HEK293 (cell line): ENCODE measurements at regions not wholly inside any gene's neighbourhood (a gene's known extent, or its start where the extent isn't known, plus 50 kb on each side); places are given as distances from the start of the nearest gene placed in this dataset.

Source experiments
- EGR2 ChIP-seq: fragments of 450-650 bp; formaldehyde crosslinking; IDR thresholded peaks from 2 replicates; pipeline ENCODE4 v1.5.1; 2016; ENCODE audit warnings: low read depth, missing biosample characterization, missing genetic modification characterization
- GLI4 ChIP-seq: fragments of 450-650 bp; formaldehyde crosslinking; IDR thresholded peaks from 2 replicates; pipeline ENCODE4 v1.5.1; 2016; ENCODE audit warnings: missing biosample characterization, missing genetic modification characterization
- GLIS2 ChIP-seq: fragments of 450-650 bp; formaldehyde crosslinking; IDR thresholded peaks from 2 replicates; pipeline ENCODE4 v1.5.1; 2016; ENCODE audit warnings: missing biosample characterization, missing genetic modification characterization
- HOXA7 ChIP-seq: sonication (generic); formaldehyde crosslinking; IDR thresholded peaks from 2 replicates; pipeline ENCODE4 v1.8.1; 2022; ENCODE audit warnings: missing genetic modification reagents, borderline replicate concordance
- OSR2 ChIP-seq: fragments of 450-650 bp; formaldehyde crosslinking; IDR thresholded peaks from 2 replicates; pipeline ENCODE4 v1.5.1; 2016; ENCODE audit warnings: missing biosample characterization, missing genetic modification characterization
- PRDM1 ChIP-seq: fragments of 450-650 bp; formaldehyde crosslinking; IDR thresholded peaks from 2 replicates; pipeline ENCODE4; 2016; ENCODE audit warnings: missing biosample characterization, missing genetic modification characterization
- RBAK ChIP-seq: fragments of 450-650 bp; formaldehyde crosslinking; IDR thresholded peaks from 2 replicates; pipeline ENCODE4 v1.5.1; 2016; ENCODE audit warnings: missing biosample characterization, missing genetic modification characterization
- SCRT1 ChIP-seq: fragments of 450-650 bp; formaldehyde crosslinking; IDR thresholded peaks from 2 replicates; pipeline ENCODE4 v1.5.1; 2016; ENCODE audit warnings: missing biosample characterization, missing genetic modification characterization, borderline replicate concordance
- TCF7L2 ChIP-seq: IDR thresholded peaks from 2 replicates; pipeline ENCODE4 v1.6.1; 2011; ENCODE audit warnings: low read depth, mild to moderate bottlenecking, inconsistent platforms, low read length, moderate library complexity, borderline replicate concordance
- ZBTB1 ChIP-seq: fragments of 450-650 bp; formaldehyde crosslinking; IDR thresholded peaks from 2 replicates; pipeline ENCODE4 v1.5.1; 2016; ENCODE audit warnings: missing biosample characterization, missing genetic modification characterization
- ZBTB11 ChIP-seq: fragments of 450-650 bp; formaldehyde crosslinking; conservative IDR thresholded peaks from 2 replicates; pipeline ENCODE4 v1.5.1; 2016; ENCODE audit warnings: low read depth, missing biosample characterization, missing genetic modification characterization
- ZBTB21 ChIP-seq: fragments of 450-650 bp; formaldehyde crosslinking; IDR thresholded peaks from 2 replicates; pipeline ENCODE4 v1.5.1; 2017; ENCODE audit warnings: missing biosample characterization, missing genetic modification characterization
- ZBTB26 ChIP-seq: fragments of 450-650 bp; formaldehyde crosslinking; optimal IDR thresholded peaks from 2 replicates; pipeline ENCODE3; 2016; ENCODE audit warnings: missing biosample characterization, mild to moderate bottlenecking, missing genetic modification characterization
- ZBTB8A ChIP-seq: fragments of 450-650 bp; formaldehyde crosslinking; IDR thresholded peaks from 2 replicates; pipeline ENCODE4 v1.5.1; 2016; ENCODE audit warnings: missing biosample characterization, missing genetic modification characterization
- ZFP3 ChIP-seq: fragments of 450-650 bp; formaldehyde crosslinking; IDR thresholded peaks from 2 replicates; pipeline ENCODE4 v1.5.1; 2016; ENCODE audit warnings: low read depth, missing biosample characterization, missing genetic modification characterization
- ZFP69B ChIP-seq: fragments of 450-650 bp; formaldehyde crosslinking; IDR thresholded peaks from 2 replicates; pipeline ENCODE4 v1.5.1; 2016; ENCODE audit warnings: missing biosample characterization, missing genetic modification characterization
- ZNF112 ChIP-seq: fragments of 450-650 bp; formaldehyde crosslinking; IDR thresholded peaks from 2 replicates; pipeline ENCODE4 v1.5.0; 2017; ENCODE audit warnings: missing biosample characterization, missing genetic modification characterization
- ZNF121 ChIP-seq: fragments of 450-650 bp; formaldehyde crosslinking; IDR thresholded peaks from 2 replicates; pipeline ENCODE4 v1.5.1; 2016; ENCODE audit warnings: missing biosample characterization, missing genetic modification characterization
- ZNF138 ChIP-seq: fragments of 450-650 bp; formaldehyde crosslinking; IDR thresholded peaks from 2 replicates; pipeline ENCODE4 v1.5.1; 2016; ENCODE audit warnings: missing biosample characterization, missing genetic modification characterization, borderline replicate concordance
- ZNF146 ChIP-seq: fragments of 450-650 bp; formaldehyde crosslinking; IDR thresholded peaks from 2 replicates; pipeline ENCODE4 v1.5.1; 2016; ENCODE audit warnings: missing biosample characterization, missing genetic modification characterization
- ZNF169 ChIP-seq: fragments of 450-650 bp; formaldehyde crosslinking; IDR thresholded peaks from 2 replicates; pipeline ENCODE4 v1.5.1; 2016; ENCODE audit warnings: missing biosample characterization, missing genetic modification characterization
- ZNF184 ChIP-seq: fragments of 450-650 bp; IDR thresholded peaks from 2 replicates; pipeline ENCODE4 v1.5.1; 2018; ENCODE audit warnings: missing biosample characterization, mild to moderate bottlenecking, missing genetic modification characterization
- ZNF248 ChIP-seq: fragments of 450-650 bp; formaldehyde crosslinking; IDR thresholded peaks from 2 replicates; pipeline ENCODE4 v1.5.1; 2017; ENCODE audit warnings: missing biosample characterization, missing genetic modification characterization
- ZNF311 ChIP-seq: fragments of 450-650 bp; formaldehyde crosslinking; IDR thresholded peaks from 2 replicates; pipeline ENCODE4 v1.5.1; 2017; ENCODE audit warnings: missing biosample characterization, missing genetic modification characterization, borderline replicate concordance
- ZNF335 ChIP-seq: fragments of 450-650 bp; formaldehyde crosslinking; conservative IDR thresholded peaks from 2 replicates; pipeline ENCODE4 v1.5.1; 2016; ENCODE audit warnings: missing biosample characterization, missing genetic modification characterization
- ZNF513 ChIP-seq: fragments of 450-650 bp; IDR thresholded peaks from 2 replicates; pipeline ENCODE4 v1.5.1; 2018; ENCODE audit warnings: missing biosample characterization, missing genetic modification characterization
- ZNF561 ChIP-seq: fragments of 450-650 bp; IDR thresholded peaks from 2 replicates; pipeline ENCODE4 v1.5.1; 2018; ENCODE audit warnings: missing biosample characterization, missing genetic modification characterization, borderline replicate concordance
- ZNF664 ChIP-seq: fragments of 450-650 bp; formaldehyde crosslinking; IDR thresholded peaks from 2 replicates; pipeline ENCODE4 v1.5.1; 2016; ENCODE audit warnings: missing biosample characterization, missing genetic modification characterization
- ZNF747 ChIP-seq: fragments of 450-650 bp; formaldehyde crosslinking; IDR thresholded peaks from 2 replicates; pipeline ENCODE4 v1.5.1; 2016; ENCODE audit warnings: missing biosample characterization, missing genetic modification characterization
- TF ChIP-seq, protein P1 (sequence below): fragments of 450-650 bp; formaldehyde crosslinking; IDR thresholded peaks from 2 replicates; pipeline ENCODE4 v1.5.1; 2016; ENCODE audit warnings: missing biosample characterization, missing genetic modification characterization
- TF ChIP-seq, protein P2 (sequence below): fragments of 450-650 bp; formaldehyde crosslinking; IDR thresholded peaks from 2 replicates; pipeline ENCODE4 v1.5.1; 2017; ENCODE audit warnings: missing biosample characterization, missing genetic modification characterization

DNA sequence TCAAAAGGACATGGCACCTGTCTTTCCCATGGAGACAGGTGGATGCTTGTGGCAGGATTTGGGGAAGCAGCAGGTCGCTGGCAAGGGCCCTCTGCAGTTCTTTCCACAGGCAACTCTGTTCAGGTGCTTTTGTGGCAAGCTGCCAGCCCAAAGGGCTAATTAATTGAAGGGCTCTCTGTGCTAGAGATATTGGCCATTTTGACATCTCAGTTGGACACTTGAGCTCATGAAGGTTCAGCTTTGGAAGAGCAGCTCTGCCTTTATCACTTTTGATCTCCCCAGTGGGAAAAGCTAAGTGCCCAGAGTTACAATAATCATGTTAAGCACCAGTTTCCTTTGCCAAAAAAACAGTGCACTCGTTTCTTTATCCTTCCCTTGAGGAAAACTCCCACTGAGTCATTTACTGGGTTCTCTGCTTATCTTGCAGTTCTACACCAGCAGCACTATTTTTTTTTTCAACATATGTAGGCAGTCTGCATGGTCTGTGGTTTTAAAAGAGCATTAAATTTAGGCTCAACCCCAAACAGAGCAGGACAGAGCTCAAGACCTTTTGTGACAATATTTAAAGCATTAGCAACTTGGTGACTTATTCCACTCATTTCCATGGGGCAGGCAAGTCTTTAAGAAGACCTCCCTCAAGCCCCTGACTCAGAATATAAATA is 336.4 kb upstream of the RASGEF1B start (continued):
- TF ChIP-seq ZNF121 (tag by site-specific recombination) (peak; percentile 93), ZNF138 (no peak), OSR2 (tag by site-specific recombination) (peak; percentile 97), ZNF146 (tag by site-specific recombination) (no peak), ZBTB11 (tag by site-specific recombination) (no peak), SCRT1 (tag by site-specific recombination) (peak; percentile 42; the same call in 1 of the 2 replicates), EGR2 (tag by site-specific recombination) (peak; percentile 62; the same call in 1 of the 2 replicates), ZNF664 (tag by site-specific recombination) (peak; percentile 30; the same call in 1 of the 2 replicates), ZNF248 (no peak), ZFP3 (tag by site-specific recombination) (no peak), PRDM1 (no peak), ZNF513 (0 out of 2 replicates have a peak, but pooled peaks have one; percentile 27), GLIS2 (tag by site-specific recombination) (no peak; the same call in 1 of the 2 replicates), ZBTB21 (peak; percentile 43; the same call in 1 of the 2 replicates), ZNF335 (tag by site-specific recombination) (peak; percentile 22; the same call in 1 of the 2 replicates), ZNF169 (tag by site-specific recombination) (no peak), HOXA7 (CRISPR knock-in tag) (no peak), TCF7L2 (peak; percentile 88; the same call in 1 of the 2 replicates), ZBTB8A (peak; percentile 66), ZBTB1 (tag by site-specific recombination) (peak; percentile 64; the same call in 1 of the 2 replicates), ZNF112 (tag by site-specific recombination) (no peak), GLI4 (no peak), ZNF561 (tag by site-specific recombination) (no peak; the same call in 1 of the 2 replicates), ZNF184 (peak; percentile 77; the same call in 1 of the 2 replicates), ZNF311 (tag by site-specific recombination) (no peak), ZFP69B (tag by site-specific recombination) (0 out of 2 replicates have a peak, but pooled peaks have one; percentile 23), ZBTB26 (tag by site-specific recombination) (no peak), RBAK (tag by site-specific recombination) (no peak), ZNF747 (tag by site-specific recombination) (no peak)
- TF ChIP-seq, protein P1, sequence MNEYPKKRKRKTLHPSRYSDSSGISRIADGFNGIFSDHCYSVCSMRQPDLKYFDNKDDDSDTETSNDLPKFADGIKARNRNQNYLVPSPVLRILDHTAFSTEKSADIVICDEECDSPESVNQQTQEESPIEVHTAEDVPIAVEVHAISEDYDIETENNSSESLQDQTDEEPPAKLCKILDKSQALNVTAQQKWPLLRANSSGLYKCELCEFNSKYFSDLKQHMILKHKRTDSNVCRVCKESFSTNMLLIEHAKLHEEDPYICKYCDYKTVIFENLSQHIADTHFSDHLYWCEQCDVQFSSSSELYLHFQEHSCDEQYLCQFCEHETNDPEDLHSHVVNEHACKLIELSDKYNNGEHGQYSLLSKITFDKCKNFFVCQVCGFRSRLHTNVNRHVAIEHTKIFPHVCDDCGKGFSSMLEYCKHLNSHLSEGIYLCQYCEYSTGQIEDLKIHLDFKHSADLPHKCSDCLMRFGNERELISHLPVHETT (tag by site-specific recombination): 0 out of 2 replicates have a peak, but pooled peaks have one; percentile 51
- TF ChIP-seq, protein P2, sequence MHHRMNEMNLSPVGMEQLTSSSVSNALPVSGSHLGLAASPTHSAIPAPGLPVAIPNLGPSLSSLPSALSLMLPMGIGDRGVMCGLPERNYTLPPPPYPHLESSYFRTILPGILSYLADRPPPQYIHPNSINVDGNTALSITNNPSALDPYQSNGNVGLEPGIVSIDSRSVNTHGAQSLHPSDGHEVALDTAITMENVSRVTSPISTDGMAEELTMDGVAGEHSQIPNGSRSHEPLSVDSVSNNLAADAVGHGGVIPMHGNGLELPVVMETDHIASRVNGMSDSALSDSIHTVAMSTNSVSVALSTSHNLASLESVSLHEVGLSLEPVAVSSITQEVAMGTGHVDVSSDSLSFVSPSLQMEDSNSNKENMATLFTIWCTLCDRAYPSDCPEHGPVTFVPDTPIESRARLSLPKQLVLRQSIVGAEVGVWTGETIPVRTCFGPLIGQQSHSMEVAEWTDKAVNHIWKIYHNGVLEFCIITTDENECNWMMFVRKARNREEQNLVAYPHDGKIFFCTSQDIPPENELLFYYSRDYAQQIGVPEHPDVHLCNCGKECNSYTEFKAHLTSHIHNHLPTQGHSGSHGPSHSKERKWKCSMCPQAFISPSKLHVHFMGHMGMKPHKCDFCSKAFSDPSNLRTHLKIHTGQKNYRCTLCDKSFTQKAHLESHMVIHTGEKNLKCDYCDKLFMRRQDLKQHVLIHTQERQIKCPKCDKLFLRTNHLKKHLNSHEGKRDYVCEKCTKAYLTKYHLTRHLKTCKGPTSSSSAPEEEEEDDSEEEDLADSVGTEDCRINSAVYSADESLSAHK (tag by site-specific recombination): peak; percentile 91
